Activated B cell treated with CpG ODN at 0.5 μM for 24 hours (primary cell): ENCODE measurements at regions not wholly inside any gene's neighbourhood (a gene's known extent, or its start where the extent isn't known, plus 50 kb on each side); places are given as distances from the start of the nearest gene placed in this dataset.

Experiments
- ATAC-seq: fragments of 200-7000 bp; cut with Tn5 transposase; one replicate; pipeline ENCODE4 v1.10.0; 2021; ENCODE audit warnings: low read depth, mild to moderate bottlenecking, moderate library complexity
- CTCF ChIA-PET: fragments of 350-600 bp; sonication (Branson Sonifier 250); formaldehyde crosslinking; loops from one replicate; lab custom pipeline; 2021; ENCODE audit warnings: antibody characterized with exemption; lab: Charles Lee
- POLR2A ChIA-PET: fragments of 350-600 bp; sonication (Branson Sonifier 250); formaldehyde crosslinking; loops from one replicate; lab custom pipeline; 2021; ENCODE audit warnings: antibody characterized with exemption; lab: Charles Lee
- DNase-seq: peaks from one replicate; pipeline ENCODE4 v3.0.0; 2022
- H3K27ac Mint-ChIP-seq: one replicate; pipeline ENCODE4 v1.8.0; 2020; ENCODE audit warnings: mixed read lengths
- H3K27me3 Mint-ChIP-seq: one replicate; pipeline ENCODE4 v1.8.0; 2021; ENCODE audit warnings: mixed read lengths
- H3K36me3 Mint-ChIP-seq: one replicate; pipeline ENCODE4 v1.8.0; 2021; ENCODE audit warnings: low read depth, mixed read lengths
- H3K4me1 Mint-ChIP-seq: one replicate; pipeline ENCODE4 v1.8.0; 2021; ENCODE audit warnings: mixed read lengths
- H3K4me3 Mint-ChIP-seq: one replicate; pipeline ENCODE4 v1.8.0; 2020; ENCODE audit warnings: mild to moderate bottlenecking, mixed read lengths
- H3K9me3 Mint-ChIP-seq: one replicate; pipeline ENCODE4 v1.8.0; 2020; ENCODE audit warnings: mixed read lengths
- CTCF ChIP-seq: fragments of 200-600 bp; IDR thresholded peaks from one replicate; pipeline ENCODE4 v1.8.0; 2022; ENCODE audit warnings: antibody characterized with exemption, mild to moderate bottlenecking
- intact Hi-C: fragments of 100-400 bp; cut with micrococcal nuclease; formaldehyde crosslinking; loops from one replicate; pipeline ENCODE4 v1.15.1; 2024

GRCh38 chr13:44305286-44305685, 68.3 kb upstream of the SERP2 start:
- peaks cover 7% of the 10 kb centered on the region for H3K4me1 Mint-ChIP-seq
- H3K27me3 Mint-ChIP-seq = peaks cover 6% of the 10 kb centered on the region
- ChIA-PET POLR2A (no interaction called here), CTCF (no interaction called here)
- no peaks in the 10 kb centered on the region for H3K9me3 Mint-ChIP-seq
- DNase-seq = no peak
- no peak overlapping the region for H3K4me3 Mint-ChIP-seq
- intact Hi-C loops = no loop called here
- TF ChIP-seq CTCF = no peak
- H3K27ac Mint-ChIP-seq = no peak overlapping the region
- no peak for ATAC-seq
- no peaks in the 10 kb centered on the region for H3K36me3 Mint-ChIP-seq

GRCh38 chr13:44305917-44306370, 67.7 kb upstream of the SERP2 start:
- no peaks in the 10 kb centered on the region for H3K9me3 Mint-ChIP-seq
- no peak for DNase-seq
- no peak overlapping the region for H3K27ac Mint-ChIP-seq
- no peak overlapping the region for H3K4me3 Mint-ChIP-seq
- no peaks in the 10 kb centered on the region for H3K36me3 Mint-ChIP-seq
- H3K4me1 Mint-ChIP-seq = peaks cover 5% of the 10 kb centered on the region
- intact Hi-C loops = no loop called here
- peaks cover 4% of the 10 kb centered on the region for H3K27me3 Mint-ChIP-seq
- POLR2A ChIA-PET = no interaction called here
- ATAC-seq = no peak
- CTCF ChIA-PET = no interaction called here
- TF ChIP-seq CTCF = no peak

GRCh38 chr13:44306371-44307192, 67.0 kb upstream of the SERP2 start:
- Mint-ChIP-seq H3K27ac (no peak overlapping the region), H3K9me3 (no peaks in the 10 kb centered on the region), H3K27me3 (peaks cover 1% of the 10 kb centered on the region), H3K4me1 (no peaks in the 10 kb centered on the region), H3K36me3 (no peaks in the 10 kb centered on the region), H3K4me3 (no peak overlapping the region)
- ATAC-seq = no peak
- intact Hi-C loops = no loop called here
- CTCF ChIA-PET = no interaction called here
- DNase-seq = no peak
- POLR2A ChIA-PET = no interaction called here
- no peak for TF ChIP-seq CTCF

GRCh38 chr13:44307255-44307654, 66.4 kb upstream of the SERP2 start:
- Mint-ChIP-seq H3K36me3 (no peaks in the 10 kb centered on the region), H3K27ac (no peak overlapping the region), H3K9me3 (no peaks in the 10 kb centered on the region), H3K4me3 (no peak overlapping the region), H3K4me1 (no peaks in the 10 kb centered on the region), H3K27me3 (no peaks in the 10 kb centered on the region)
- ATAC-seq = no peak
- no peak for DNase-seq
- POLR2A ChIA-PET = no interaction called here
- CTCF ChIA-PET = no interaction called here
- intact Hi-C loops = no loop called here
- TF ChIP-seq CTCF = no peak

GRCh38 chr13:44307844-44308243, 65.8 kb upstream of the SERP2 start:
- Mint-ChIP-seq H3K36me3 (no peaks in the 10 kb centered on the region), H3K9me3 (no peaks in the 10 kb centered on the region), H3K27me3 (no peaks in the 10 kb centered on the region), H3K4me1 (no peaks in the 10 kb centered on the region), H3K4me3 (no peak overlapping the region), H3K27ac (no peak overlapping the region)
- ChIA-PET CTCF (no interaction called here), POLR2A (interaction anchor here (0.6 kb wide), 1 partner anchor 34 kb away, joined by 3 read pairs; no protein-coding TSS in a partner anchor)
- intact Hi-C loops = no loop called here
- ATAC-seq (no peak), DNase-seq (no peak)
- TF ChIP-seq CTCF = no peak
